Neutrophil (primary cell): ENCODE measurements at regions not wholly inside any gene's neighbourhood (a gene's known extent, or its start where the extent isn't known, plus 50 kb on each side); places are given as distances from the start of the nearest gene placed in this dataset.

Experiments
- H3K27ac ChIP-seq: fragments of 200-600 bp; sonication (generic); 2 replicates; pipeline ENCODE4 v1.5.1; 2016; ENCODE audit warnings: mild to moderate bottlenecking, moderate library complexity
- H3K27me3 ChIP-seq: fragments of 200-600 bp; sonication (generic); 2 replicates; pipeline ENCODE4 v1.6.0; 2016; ENCODE audit warnings: mild to moderate bottlenecking
- H3K36me3 ChIP-seq: fragments of 200-600 bp; sonication (generic); 2 replicates; pipeline ENCODE4 v1.5.1; 2017
- H3K4me1 ChIP-seq, 2 experiments: fragments of 200-600 bp in 1 of 2; sonication (generic) in 1 of 2; 1 replicate in 1 of 2; 2 replicates in 1 of 2; pipeline versions ENCODE4 v1.5.1 to v1.6.1; 2013 to 2016; ENCODE audit warnings: low read depth in 1 of 2, low read length in 1 of 2, mild to moderate bottlenecking in 1 of 2, moderate library complexity in 1 of 2; ENCODE audit not compliant: control insufficient read depth in 1 of 2, insufficient read depth in 1 of 2
- H3K4me3 ChIP-seq, 2 experiments: fragments of 200-600 bp in 1 of 2; sonication (generic) in 1 of 2; 1 replicate in 1 of 2; 2 replicates in 1 of 2; pipeline ENCODE4 v1.5.1; 2013 to 2016; ENCODE audit warnings: low read depth in 1 of 2, low read length in 1 of 2, mild to moderate bottlenecking in 1 of 2, moderate library complexity in 1 of 2
- H3K9me3 ChIP-seq: fragments of 200-600 bp; sonication (generic); 2 replicates; pipeline ENCODE4 v1.5.1; 2016
- CTCF ChIP-seq: fragments of 200-600 bp; sonication (generic); IDR thresholded peaks from 2 replicates; pipeline ENCODE4 v1.5.1; 2016; ENCODE audit warnings: antibody characterized with exemption

GRCh38 chr4:13944095-13944511 is 316.6 kb upstream of the BOD1L1 start:
- Histone ChIP-seq H3K27me3 (no peaks in the 10 kb centered on the region), H3K4me1 (no peaks in the 10 kb centered on the region), H3K9me3 (no peaks in the 10 kb centered on the region), H3K4me3 (no peak overlapping the region), H3K27ac (no peak overlapping the region), H3K36me3 (no peaks in the 10 kb centered on the region)
- no peak for TF ChIP-seq CTCF

GRCh38 chr4:13947921-13948320 is 320.4 kb upstream of the BOD1L1 start:
- Histone ChIP-seq H3K9me3 (no peaks in the 10 kb centered on the region), H3K36me3 (no peaks in the 10 kb centered on the region), H3K27me3 (no peaks in the 10 kb centered on the region), H3K4me1 (no peaks in the 10 kb centered on the region), H3K27ac (no peak overlapping the region), H3K4me3 (no peak overlapping the region)
- no peak for TF ChIP-seq CTCF

- H3K9me3 ChIP-seq: no peaks in the 10 kb centered on the region
- H3K4me1 ChIP-seq: no peaks in the 10 kb centered on the region
- H3K4me3 ChIP-seq: no peak overlapping the region
- TF ChIP-seq CTCF: no peak
- H3K27me3 ChIP-seq: no peaks in the 10 kb centered on the region
- no peaks in the 10 kb centered on the region for H3K36me3 ChIP-seq
- H3K27ac ChIP-seq: no peak overlapping the region
These were observed 323.0 kb upstream of the BOD1L1 start for GRCh38 chr4:13950491-13950890.

GRCh38 chr4:13953083-13953482 is 325.6 kb upstream of the BOD1L1 start:
- Histone ChIP-seq H3K9me3 (no peaks in the 10 kb centered on the region), H3K27me3 (no peaks in the 10 kb centered on the region), H3K36me3 (no peaks in the 10 kb centered on the region), H3K4me1 (peaks cover 7 to 8% of the 10 kb centered on the region in 2 experiments), H3K4me3 (no peak overlapping the region), H3K27ac (no peak overlapping the region)
- TF ChIP-seq CTCF: no peak

- Histone ChIP-seq H3K36me3 (no peaks in the 10 kb centered on the region), H3K4me3 (no peak overlapping the region), H3K27ac (no peak overlapping the region), H3K4me1 (peaks cover 15 to 22% of the 10 kb centered on the region in 2 experiments), H3K9me3 (no peaks in the 10 kb centered on the region), H3K27me3 (no peaks in the 10 kb centered on the region)
- TF ChIP-seq CTCF: no peak
These were observed 328.0 kb upstream of the BOD1L1 start for GRCh38 chr4:13955551-13955950.

GRCh38 chr4:13956947-13957346 is 329.4 kb upstream of the BOD1L1 start:
- no peaks in the 10 kb centered on the region for H3K9me3 ChIP-seq
- H3K4me3 ChIP-seq: no peak overlapping the region
- peaks cover 15 to 22% of the 10 kb centered on the region in 2 experiments for H3K4me1 ChIP-seq
- no peaks in the 10 kb centered on the region for H3K27me3 ChIP-seq
- H3K27ac ChIP-seq: peak overlapping the region; percentile 86
- H3K36me3 ChIP-seq: no peaks in the 10 kb centered on the region
- TF ChIP-seq CTCF: no peak
